Activated naive CD8-positive, alpha-beta T cell treated with anti-CD3 and anti-CD28 coated beads, Interleukin-2, amount 50 U/mL, for 24 hours (primary cell): ENCODE measurements at regions not wholly inside any gene's neighbourhood (a gene's known extent, or its start where the extent isn't known, plus 50 kb on each side); places are given as distances from the start of the nearest gene placed in this dataset.

Experiments
- ATAC-seq: fragments of 150-1000 bp; cut with Tn5 transposase; one replicate; pipeline ENCODE4 v1.10.0; 2021
- DNase-seq: peaks from one replicate; pipeline ENCODE4 v3.0.0; 2021
- H3K27ac Mint-ChIP-seq: one replicate; pipeline ENCODE4 v1.8.0; 2021; ENCODE audit warnings: mild to moderate bottlenecking, mixed read lengths
- H3K27me3 Mint-ChIP-seq: one replicate; pipeline ENCODE4 v1.8.0; 2021; ENCODE audit warnings: mixed read lengths
- H3K36me3 Mint-ChIP-seq: one replicate; pipeline ENCODE4 v1.8.0; 2021; ENCODE audit warnings: low read depth, mixed read lengths
- H3K4me1 Mint-ChIP-seq: one replicate; pipeline ENCODE4 v1.8.0; 2021; ENCODE audit warnings: mixed read lengths
- H3K4me3 Mint-ChIP-seq: one replicate; pipeline ENCODE4 v1.8.0; 2021; ENCODE audit warnings: mild to moderate bottlenecking, moderate library complexity, mixed read lengths
- H3K9me3 Mint-ChIP-seq: one replicate; pipeline ENCODE4 v1.8.0; 2021; ENCODE audit warnings: mixed read lengths

- peaks cover 7% of the 10 kb centered on the region for H3K27me3 Mint-ChIP-seq
- H3K4me3 Mint-ChIP-seq, result no peak overlapping the region
- no peaks in the 10 kb centered on the region for H3K4me1 Mint-ChIP-seq
- H3K9me3 Mint-ChIP-seq, result no peaks in the 10 kb centered on the region
- H3K36me3 Mint-ChIP-seq, result no peaks in the 10 kb centered on the region
- ATAC-seq, result no peak
- H3K27ac Mint-ChIP-seq, result no peak overlapping the region
- DNase-seq, result no peak
Observed at GRCh38 chr11:116112087-116112935, 608.1 kb upstream of the CADM1 start.

GRCh38 chr11:116111546-116111945 lies 607.3 kb upstream of the CADM1 start:
- Mint-ChIP-seq H3K9me3 (no peaks in the 10 kb centered on the region), H3K36me3 (no peaks in the 10 kb centered on the region), H3K4me3 (no peak overlapping the region), H3K27me3 (peaks cover 7% of the 10 kb centered on the region), H3K4me1 (no peaks in the 10 kb centered on the region), H3K27ac (no peak overlapping the region)
- ATAC-seq, result no peak
- DNase-seq, result no peak

- Mint-ChIP-seq H3K4me3 (no peak overlapping the region), H3K27ac (no peak overlapping the region), H3K4me1 (no peaks in the 10 kb centered on the region), H3K36me3 (no peaks in the 10 kb centered on the region), H3K27me3 (peaks cover 7% of the 10 kb centered on the region), H3K9me3 (no peaks in the 10 kb centered on the region)
- no peak for ATAC-seq
- no peak for DNase-seq
Observed at GRCh38 chr11:116110802-116111201, 606.6 kb upstream of the CADM1 start.

GRCh38 chr11:116110356-116110755 lies 606.1 kb upstream of the CADM1 start:
- ATAC-seq (no peak), DNase-seq (no peak)
- no peaks in the 10 kb centered on the region for H3K36me3 Mint-ChIP-seq
- no peak overlapping the region for H3K4me3 Mint-ChIP-seq
- H3K9me3 Mint-ChIP-seq, result no peaks in the 10 kb centered on the region
- H3K4me1 Mint-ChIP-seq, result no peaks in the 10 kb centered on the region
- H3K27me3 Mint-ChIP-seq, result peaks cover 7% of the 10 kb centered on the region
- no peak overlapping the region for H3K27ac Mint-ChIP-seq

GRCh38 chr11:116109228-116109627 lies 605.0 kb upstream of the CADM1 start:
- H3K36me3 Mint-ChIP-seq, result no peaks in the 10 kb centered on the region
- no peak overlapping the region for H3K27ac Mint-ChIP-seq

GRCh38 chr11:116108161-116108560 lies 603.9 kb upstream of the CADM1 start:
- Mint-ChIP-seq H3K4me3 (no peak overlapping the region), H3K9me3 (no peaks in the 10 kb centered on the region), H3K27ac (no peak overlapping the region), H3K27me3 (peaks cover 7% of the 10 kb centered on the region), H3K36me3 (no peaks in the 10 kb centered on the region), H3K4me1 (no peaks in the 10 kb centered on the region)
- no peak for ATAC-seq
- DNase-seq, result no peak

More at GRCh38 chr11:116109228-116109627, 605.0 kb upstream of the CADM1 start:
- DNase-seq (no peak), ATAC-seq (no peak)
- Mint-ChIP-seq H3K27me3 (peaks cover 7% of the 10 kb centered on the region), H3K9me3 (no peaks in the 10 kb centered on the region), H3K4me3 (no peak overlapping the region), H3K4me1 (no peaks in the 10 kb centered on the region)

- Mint-ChIP-seq H3K27me3 (peaks cover 7% of the 10 kb centered on the region), H3K4me1 (no peaks in the 10 kb centered on the region)
- no peak for DNase-seq
Observed at GRCh38 chr11:116107229-116107628, 603.0 kb upstream of the CADM1 start.

GRCh38 chr11:116104498-116105174 lies 600.4 kb upstream of the CADM1 start:
- Mint-ChIP-seq H3K27me3 (peaks cover 7% of the 10 kb centered on the region), H3K4me3 (no peak overlapping the region), H3K27ac (no peak overlapping the region), H3K9me3 (no peaks in the 10 kb centered on the region), H3K4me1 (no peaks in the 10 kb centered on the region), H3K36me3 (no peaks in the 10 kb centered on the region)
- DNase-seq (no peak), ATAC-seq (no peak)

More at GRCh38 chr11:116107229-116107628, 603.0 kb upstream of the CADM1 start:
- no peaks in the 10 kb centered on the region for H3K9me3 Mint-ChIP-seq
- no peak overlapping the region for H3K4me3 Mint-ChIP-seq
- ATAC-seq, result no peak
- no peak overlapping the region for H3K27ac Mint-ChIP-seq
- H3K36me3 Mint-ChIP-seq, result no peaks in the 10 kb centered on the region

- no peaks in the 10 kb centered on the region for H3K27me3 Mint-ChIP-seq
- no peaks in the 10 kb centered on the region for H3K36me3 Mint-ChIP-seq
- H3K4me3 Mint-ChIP-seq, result no peak overlapping the region
- no peaks in the 10 kb centered on the region for H3K4me1 Mint-ChIP-seq
- DNase-seq (no peak), ATAC-seq (no peak)
- peaks cover 5% of the 10 kb centered on the region for H3K9me3 Mint-ChIP-seq
- no peak overlapping the region for H3K27ac Mint-ChIP-seq
Observed at GRCh38 chr11:116101902-116102301, 597.7 kb upstream of the CADM1 start.

- H3K27ac Mint-ChIP-seq, result no peak overlapping the region
Observed at GRCh38 chr11:116100016-116100415, 595.8 kb upstream of the CADM1 start.

GRCh38 chr11:116099541-116099940 lies 595.3 kb upstream of the CADM1 start:
- H3K9me3 Mint-ChIP-seq, result peaks cover 5% of the 10 kb centered on the region
- no peak overlapping the region for H3K4me3 Mint-ChIP-seq
- no peak overlapping the region for H3K27ac Mint-ChIP-seq
- no peaks in the 10 kb centered on the region for H3K36me3 Mint-ChIP-seq
- DNase-seq (no peak), ATAC-seq (no peak)
- H3K4me1 Mint-ChIP-seq, result no peaks in the 10 kb centered on the region
- no peaks in the 10 kb centered on the region for H3K27me3 Mint-ChIP-seq

More at GRCh38 chr11:116100016-116100415, 595.8 kb upstream of the CADM1 start:
- H3K4me1 Mint-ChIP-seq, result no peaks in the 10 kb centered on the region
- H3K9me3 Mint-ChIP-seq, result peaks cover 5% of the 10 kb centered on the region
- H3K36me3 Mint-ChIP-seq, result no peaks in the 10 kb centered on the region
- no peak for DNase-seq
- H3K4me3 Mint-ChIP-seq, result no peak overlapping the region
- H3K27me3 Mint-ChIP-seq, result no peaks in the 10 kb centered on the region
- no peak for ATAC-seq

- ATAC-seq, result no peak
- Mint-ChIP-seq H3K4me1 (no peaks in the 10 kb centered on the region), H3K27me3 (no peaks in the 10 kb centered on the region), H3K27ac (no peak overlapping the region), H3K9me3 (peaks cover 5% of the 10 kb centered on the region), H3K4me3 (no peak overlapping the region), H3K36me3 (no peaks in the 10 kb centered on the region)
- DNase-seq, result no peak
Observed at GRCh38 chr11:116096272-116096995, 592.2 kb upstream of the CADM1 start.

- no peak for ATAC-seq
- no peaks in the 10 kb centered on the region for H3K27me3 Mint-ChIP-seq
Observed at GRCh38 chr11:116093481-116094270, 589.5 kb upstream of the CADM1 start.

GRCh38 chr11:116093065-116093464 lies 588.9 kb upstream of the CADM1 start:
- no peaks in the 10 kb centered on the region for H3K4me1 Mint-ChIP-seq
- DNase-seq, result no peak
- ATAC-seq, result no peak
- peaks cover 4% of the 10 kb centered on the region for H3K9me3 Mint-ChIP-seq
- H3K36me3 Mint-ChIP-seq, result no peaks in the 10 kb centered on the region
- no peak overlapping the region for H3K27ac Mint-ChIP-seq
- no peaks in the 10 kb centered on the region for H3K27me3 Mint-ChIP-seq
- no peak overlapping the region for H3K4me3 Mint-ChIP-seq

More at GRCh38 chr11:116093481-116094270, 589.5 kb upstream of the CADM1 start:
- Mint-ChIP-seq H3K27ac (no peak overlapping the region), H3K4me3 (no peak overlapping the region), H3K4me1 (no peaks in the 10 kb centered on the region), H3K36me3 (no peaks in the 10 kb centered on the region), H3K9me3 (peaks cover 5% of the 10 kb centered on the region)
- no peak for DNase-seq
